LNCaP clone FGC (cell line): ENCODE measurements at regions not wholly inside any gene's neighbourhood (a gene's known extent, or its start where the extent isn't known, plus 50 kb on each side); places are given as distances from the start of the nearest gene placed in this dataset.

ENCODE experiments used
- DNase-seq: peaks from one replicate; pipeline ENCODE4 v3.0.0-alpha.2; 2011; ENCODE audit warnings: low read depth
- H3K4me3 ChIP-seq: 2 replicates; pipeline ENCODE4 v1.5.1; 2011; ENCODE audit warnings: mild to moderate bottlenecking, low read depth, low read length, control low read depth
- TF ChIP-seq, protein P1 (sequence below): IDR thresholded peaks from 2 replicates; pipeline ENCODE4 v1.5.1; 2012; ENCODE audit warnings: mild to moderate bottlenecking; ENCODE audit not compliant: control insufficient read depth, insufficient read depth; ENCODE audit errors: extremely low read depth

DNA sequence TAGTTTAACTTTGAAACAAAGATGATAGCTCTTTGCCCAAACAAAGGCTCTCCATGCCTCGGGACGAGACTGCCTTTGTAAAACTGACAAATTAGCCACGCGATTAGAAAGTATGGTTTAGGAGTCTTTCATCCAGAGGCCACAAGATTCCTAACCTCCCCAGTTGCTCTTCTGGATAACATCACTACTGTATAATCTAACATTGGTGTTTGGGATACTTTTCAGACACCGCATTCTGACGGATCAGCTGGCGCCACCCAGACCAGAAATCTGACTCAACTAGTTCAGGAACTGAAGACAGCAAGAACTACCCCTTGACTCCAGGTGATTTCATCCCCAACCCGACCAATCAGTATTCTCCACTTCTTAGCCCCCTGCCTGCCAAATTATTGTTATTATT is 98.1 kb upstream of the TEX13D start:
- TF ChIP-seq, protein P1, sequence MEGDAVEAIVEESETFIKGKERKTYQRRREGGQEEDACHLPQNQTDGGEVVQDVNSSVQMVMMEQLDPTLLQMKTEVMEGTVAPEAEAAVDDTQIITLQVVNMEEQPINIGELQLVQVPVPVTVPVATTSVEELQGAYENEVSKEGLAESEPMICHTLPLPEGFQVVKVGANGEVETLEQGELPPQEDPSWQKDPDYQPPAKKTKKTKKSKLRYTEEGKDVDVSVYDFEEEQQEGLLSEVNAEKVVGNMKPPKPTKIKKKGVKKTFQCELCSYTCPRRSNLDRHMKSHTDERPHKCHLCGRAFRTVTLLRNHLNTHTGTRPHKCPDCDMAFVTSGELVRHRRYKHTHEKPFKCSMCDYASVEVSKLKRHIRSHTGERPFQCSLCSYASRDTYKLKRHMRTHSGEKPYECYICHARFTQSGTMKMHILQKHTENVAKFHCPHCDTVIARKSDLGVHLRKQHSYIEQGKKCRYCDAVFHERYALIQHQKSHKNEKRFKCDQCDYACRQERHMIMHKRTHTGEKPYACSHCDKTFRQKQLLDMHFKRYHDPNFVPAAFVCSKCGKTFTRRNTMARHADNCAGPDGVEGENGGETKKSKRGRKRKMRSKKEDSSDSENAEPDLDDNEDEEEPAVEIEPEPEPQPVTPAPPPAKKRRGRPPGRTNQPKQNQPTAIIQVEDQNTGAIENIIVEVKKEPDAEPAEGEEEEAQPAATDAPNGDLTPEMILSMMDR: no peak
- no peak overlapping the region for H3K4me3 ChIP-seq
- DNase-seq: no peak

- TF ChIP-seq, protein P1: no peak
- H3K4me3 ChIP-seq: no peak overlapping the region
- no peak for DNase-seq
Measured at GRCh38 chrX:124238268-124238667, 94.2 kb upstream of the TEX13D start.

- no peak for DNase-seq
- H3K4me3 ChIP-seq: no peak overlapping the region
- TF ChIP-seq, protein P1: no peak
Measured at GRCh38 chrX:124239324-124239723, 93.1 kb upstream of the TEX13D start.

DNA sequence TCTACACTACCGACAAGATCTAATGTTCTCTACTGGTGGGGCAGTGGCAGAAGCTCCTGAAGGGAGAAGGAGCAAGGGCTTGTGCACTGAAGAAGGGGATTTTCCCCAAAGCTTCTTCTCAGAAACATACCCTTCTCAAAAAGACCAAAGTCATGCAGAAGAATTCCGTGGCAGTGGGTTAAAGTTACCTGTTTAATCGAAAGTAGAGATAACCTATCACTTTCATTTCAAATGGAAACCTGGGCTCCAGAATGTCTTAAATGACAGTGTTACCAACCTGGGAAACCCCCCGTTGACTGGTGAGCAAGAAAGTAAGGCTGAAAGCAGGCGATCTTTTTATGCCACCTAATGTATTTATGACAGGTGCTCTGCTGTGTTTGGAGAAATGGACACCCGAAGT is 92.5 kb upstream of the TEX13D start:
- TF ChIP-seq, protein P1: no peak
- H3K4me3 ChIP-seq: no peak overlapping the region
- DNase-seq: no peak

DNA sequence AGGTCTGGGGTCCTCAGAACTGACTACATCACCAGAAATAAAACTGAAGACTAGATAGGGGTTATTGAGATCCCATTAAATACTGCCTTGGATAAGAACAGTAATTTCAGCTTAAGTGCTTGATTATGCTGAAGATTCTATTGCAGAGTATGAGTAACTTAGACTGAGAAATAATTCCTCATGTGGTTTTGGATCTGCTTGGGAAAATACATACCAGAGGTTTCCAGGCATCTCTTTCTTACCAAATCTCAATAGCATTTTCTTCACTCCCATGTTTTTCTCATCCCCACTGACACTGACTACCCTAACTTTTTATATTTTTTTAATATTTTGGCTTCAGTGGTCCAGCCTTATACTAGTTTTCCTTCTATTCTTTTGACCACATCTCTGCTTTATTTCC is 92.0 kb upstream of the TEX13D start:
- TF ChIP-seq, protein P1: no peak
- no peak for DNase-seq
- H3K4me3 ChIP-seq: no peak overlapping the region

DNA sequence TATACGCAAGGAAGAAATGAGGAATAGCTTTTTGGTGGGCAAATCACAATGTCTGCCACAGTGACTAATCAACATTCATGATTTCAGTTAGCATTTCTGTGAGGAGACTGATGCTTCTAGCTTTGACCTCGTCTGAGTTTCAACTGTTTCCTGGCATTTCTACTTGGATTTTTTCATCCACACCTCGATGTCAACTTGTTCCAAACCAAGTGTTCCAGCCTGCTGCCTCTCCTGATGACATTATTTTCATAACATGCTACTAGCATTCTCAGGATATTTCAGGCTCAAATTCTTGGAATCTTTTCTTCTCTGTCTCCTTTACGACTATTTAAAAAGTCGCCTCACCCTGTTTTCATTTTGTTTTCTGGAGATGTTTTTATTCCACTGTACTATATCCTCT is 90.3 kb upstream of the TEX13D start:
- TF ChIP-seq, protein P1: no peak
- DNase-seq: no peak
- no peak overlapping the region for H3K4me3 ChIP-seq

- no peak overlapping the region for H3K4me3 ChIP-seq
- DNase-seq: no peak
- TF ChIP-seq, protein P1: no peak
Measured at GRCh38 chrX:124249345-124249744, 83.1 kb upstream of the TEX13D start.
